Neural cell (in vitro differentiated cells): ENCODE measurements at regions not wholly inside any gene's neighbourhood (a gene's known extent, or its start where the extent isn't known, plus 50 kb on each side); places are given as distances from the start of the nearest gene placed in this dataset.

Experiments
- H2AFZ ChIP-seq: fragments of 200-600, 300-800 bp; sonication (generic), shearing (Covaris generic); 2 replicates; pipeline ENCODE4 v1.6.0; 2014; ENCODE audit warnings: low read depth, mild to moderate bottlenecking, antibody characterized with exemption, low read length, moderate library complexity
- H3F3A ChIP-seq: fragments of 200-600 bp; shearing (Covaris generic); 2 replicates; pipeline ENCODE4 v1.6.1; 2016; ENCODE audit warnings: mild to moderate bottlenecking, moderate library complexity, mixed read lengths, antibody characterized with exemption, low read length; ENCODE audit not compliant: insufficient read depth, poor library complexity, severe bottlenecking
- H3K27ac ChIP-seq: fragments of 200-600, 300-800 bp; sonication (generic), shearing (Covaris generic); 2 replicates; pipeline ENCODE4 v1.5.1; 2014; ENCODE audit warnings: mild to moderate bottlenecking, low read length, moderate library complexity
- H3K27me3 ChIP-seq: fragments of 300-800, 200-600 bp; sonication (generic), shearing (Covaris generic); 2 replicates; pipeline ENCODE4 v1.6.0; 2014; ENCODE audit warnings: mild to moderate bottlenecking, low read depth, low read length, moderate library complexity; ENCODE audit not compliant: insufficient read depth
- H3K36me3 ChIP-seq: fragments of 300-800, 200-600 bp; sonication (generic), shearing (Covaris generic); 2 replicates; pipeline ENCODE4 v1.5.1; 2014; ENCODE audit warnings: mild to moderate bottlenecking, antibody characterized with exemption, low read length, moderate library complexity; ENCODE audit not compliant: insufficient read depth
- H3K4me2 ChIP-seq: fragments of 300-800, 200-600 bp; sonication (generic), shearing (Covaris generic); 2 replicates; pipeline ENCODE4 v1.6.0; 2014; ENCODE audit warnings: mild to moderate bottlenecking, low read length
- H3K4me3 ChIP-seq: fragments of 300-800, 200-600 bp; sonication (generic), shearing (Covaris generic); 2 replicates; pipeline ENCODE4 v1.5.1; 2014; ENCODE audit warnings: mild to moderate bottlenecking, low read length, moderate library complexity
- H3K79me2 ChIP-seq: fragments of 200-600 bp; shearing (Covaris generic); replicated peaks from 2 replicates; pipeline ENCODE4 v1.6.0; 2014; ENCODE audit warnings: mild to moderate bottlenecking, low read length, moderate library complexity; ENCODE audit not compliant: insufficient read depth
- H3K9ac ChIP-seq: fragments of 300-800, 200-600 bp; sonication (generic), shearing (Covaris generic); 2 replicates; pipeline ENCODE4 v1.6.1; 2016; ENCODE audit warnings: mild to moderate bottlenecking, low read length, mixed read lengths
- H3K9me2 ChIP-seq: fragments of 200-600 bp; shearing (Covaris generic); 2 replicates; pipeline ENCODE4 v1.6.1; 2016; ENCODE audit warnings: mild to moderate bottlenecking, low read length, mixed read lengths; ENCODE audit not compliant: insufficient read depth
- H3K9me3 ChIP-seq: fragments of 200-600, 300-800 bp; sonication (generic), shearing (Covaris generic); 2 replicates; pipeline ENCODE4 v1.6.1; 2016; ENCODE audit warnings: mild to moderate bottlenecking, mixed run types, low read length, moderate library complexity, mixed read lengths
- H4K20me1 ChIP-seq: fragments of 200-600 bp; shearing (Covaris generic); 2 replicates; pipeline ENCODE4 v1.6.1; 2016; ENCODE audit warnings: mild to moderate bottlenecking, mixed run types; ENCODE audit not compliant: insufficient read depth
- EP300 ChIP-seq: fragments of 450-650 bp; conservative IDR thresholded peaks from 2 replicates; pipeline ENCODE4 v1.6.1; 2014; ENCODE audit warnings: antibody characterized with exemption, mild to moderate bottlenecking, moderate library complexity; ENCODE audit not compliant: poor library complexity, severe bottlenecking
- EZH2 ChIP-seq: fragments of 200-600, 300-800 bp; shearing (Covaris generic), sonication (generic); IDR thresholded peaks from 2 replicates; pipeline ENCODE4 v1.6.1; 2014; ENCODE audit warnings: antibody characterized with exemption, low read length, borderline replicate concordance, mild to moderate bottlenecking; ENCODE audit not compliant: insufficient read depth, poor library complexity, severe bottlenecking
- MXI1 ChIP-seq: fragments of 450-650 bp; conservative IDR thresholded peaks from 2 replicates; pipeline ENCODE4 v1.6.1; 2014; ENCODE audit warnings: antibody characterized with exemption, mild to moderate bottlenecking; ENCODE audit not compliant: poor library complexity, severe bottlenecking
- POLR2AphosphoS5 ChIP-seq: IDR thresholded peaks from 2 replicates; pipeline ENCODE4 v1.6.1; 2012
- RAD21 ChIP-seq: fragments of 450-650 bp; conservative IDR thresholded peaks from 2 replicates; pipeline ENCODE4 v1.6.1; 2014; ENCODE audit warnings: antibody characterized with exemption, mild to moderate bottlenecking, moderate library complexity
- SMC3 ChIP-seq: fragments of 450-650 bp; conservative IDR thresholded peaks from 2 replicates; pipeline ENCODE4 v1.6.1; 2014; ENCODE audit warnings: antibody characterized with exemption, mild to moderate bottlenecking, moderate library complexity; ENCODE audit not compliant: poor library complexity
- TAF1 ChIP-seq: IDR thresholded peaks from 2 replicates; pipeline ENCODE4 v1.6.1; 2012; ENCODE audit warnings: low read depth
- TF ChIP-seq, protein P1 (sequence below): IDR thresholded peaks from 2 replicates; pipeline ENCODE4 v1.6.1; 2012; ENCODE audit warnings: borderline replicate concordance
- TF ChIP-seq, protein P2 (sequence below): fragments of 450-650 bp; IDR thresholded peaks from 2 replicates; pipeline ENCODE4 v1.5.1; 2014; ENCODE audit warnings: antibody characterized with exemption, mild to moderate bottlenecking, moderate library complexity; ENCODE audit not compliant: poor library complexity, severe bottlenecking

DNA sequence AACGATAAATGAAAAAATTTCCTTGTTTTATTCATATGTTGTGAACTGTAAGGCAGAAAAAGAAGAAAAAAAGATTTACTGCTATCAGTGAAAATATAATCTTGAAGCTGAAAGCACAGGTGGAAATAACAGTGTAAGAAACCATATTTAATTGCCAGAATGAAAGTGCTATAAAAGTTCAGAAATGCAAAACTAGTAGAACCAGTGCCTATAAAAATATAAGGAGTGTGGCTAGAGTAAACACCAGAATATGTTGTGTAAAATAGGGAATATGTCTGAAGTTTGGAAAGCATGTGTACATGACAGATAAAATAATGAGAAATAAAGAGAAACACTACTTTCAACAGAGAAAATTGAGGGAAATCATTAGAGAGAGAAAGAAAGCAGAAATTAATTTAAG is 350.5 kb upstream of the NPSR1 start:
- no peaks in the 10 kb centered on the region for H3K79me2 ChIP-seq
- no peak overlapping the region for H3K27ac ChIP-seq
- no peak overlapping the region for H2AFZ ChIP-seq
- no peaks in the 10 kb centered on the region for H3F3A ChIP-seq
- H3K9me2 ChIP-seq, result no peaks in the 10 kb centered on the region
- no peaks in the 10 kb centered on the region for H3K36me3 ChIP-seq
- H3K9me3 ChIP-seq, result no peaks in the 10 kb centered on the region
- no peaks in the 10 kb centered on the region for H3K27me3 ChIP-seq
- TF ChIP-seq, protein P1, sequence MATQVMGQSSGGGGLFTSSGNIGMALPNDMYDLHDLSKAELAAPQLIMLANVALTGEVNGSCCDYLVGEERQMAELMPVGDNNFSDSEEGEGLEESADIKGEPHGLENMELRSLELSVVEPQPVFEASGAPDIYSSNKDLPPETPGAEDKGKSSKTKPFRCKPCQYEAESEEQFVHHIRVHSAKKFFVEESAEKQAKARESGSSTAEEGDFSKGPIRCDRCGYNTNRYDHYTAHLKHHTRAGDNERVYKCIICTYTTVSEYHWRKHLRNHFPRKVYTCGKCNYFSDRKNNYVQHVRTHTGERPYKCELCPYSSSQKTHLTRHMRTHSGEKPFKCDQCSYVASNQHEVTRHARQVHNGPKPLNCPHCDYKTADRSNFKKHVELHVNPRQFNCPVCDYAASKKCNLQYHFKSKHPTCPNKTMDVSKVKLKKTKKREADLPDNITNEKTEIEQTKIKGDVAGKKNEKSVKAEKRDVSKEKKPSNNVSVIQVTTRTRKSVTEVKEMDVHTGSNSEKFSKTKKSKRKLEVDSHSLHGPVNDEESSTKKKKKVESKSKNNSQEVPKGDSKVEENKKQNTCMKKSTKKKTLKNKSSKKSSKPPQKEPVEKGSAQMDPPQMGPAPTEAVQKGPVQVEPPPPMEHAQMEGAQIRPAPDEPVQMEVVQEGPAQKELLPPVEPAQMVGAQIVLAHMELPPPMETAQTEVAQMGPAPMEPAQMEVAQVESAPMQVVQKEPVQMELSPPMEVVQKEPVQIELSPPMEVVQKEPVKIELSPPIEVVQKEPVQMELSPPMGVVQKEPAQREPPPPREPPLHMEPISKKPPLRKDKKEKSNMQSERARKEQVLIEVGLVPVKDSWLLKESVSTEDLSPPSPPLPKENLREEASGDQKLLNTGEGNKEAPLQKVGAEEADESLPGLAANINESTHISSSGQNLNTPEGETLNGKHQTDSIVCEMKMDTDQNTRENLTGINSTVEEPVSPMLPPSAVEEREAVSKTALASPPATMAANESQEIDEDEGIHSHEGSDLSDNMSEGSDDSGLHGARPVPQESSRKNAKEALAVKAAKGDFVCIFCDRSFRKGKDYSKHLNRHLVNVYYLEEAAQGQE, result no peak
- TF ChIP-seq POLR2AphosphoS5 (no peak), MXI1 (no peak), EP300 (no peak), EZH2 (no peak), SMC3 (no peak), RAD21 (no peak), TAF1 (no peak)
- TF ChIP-seq, protein P2, sequence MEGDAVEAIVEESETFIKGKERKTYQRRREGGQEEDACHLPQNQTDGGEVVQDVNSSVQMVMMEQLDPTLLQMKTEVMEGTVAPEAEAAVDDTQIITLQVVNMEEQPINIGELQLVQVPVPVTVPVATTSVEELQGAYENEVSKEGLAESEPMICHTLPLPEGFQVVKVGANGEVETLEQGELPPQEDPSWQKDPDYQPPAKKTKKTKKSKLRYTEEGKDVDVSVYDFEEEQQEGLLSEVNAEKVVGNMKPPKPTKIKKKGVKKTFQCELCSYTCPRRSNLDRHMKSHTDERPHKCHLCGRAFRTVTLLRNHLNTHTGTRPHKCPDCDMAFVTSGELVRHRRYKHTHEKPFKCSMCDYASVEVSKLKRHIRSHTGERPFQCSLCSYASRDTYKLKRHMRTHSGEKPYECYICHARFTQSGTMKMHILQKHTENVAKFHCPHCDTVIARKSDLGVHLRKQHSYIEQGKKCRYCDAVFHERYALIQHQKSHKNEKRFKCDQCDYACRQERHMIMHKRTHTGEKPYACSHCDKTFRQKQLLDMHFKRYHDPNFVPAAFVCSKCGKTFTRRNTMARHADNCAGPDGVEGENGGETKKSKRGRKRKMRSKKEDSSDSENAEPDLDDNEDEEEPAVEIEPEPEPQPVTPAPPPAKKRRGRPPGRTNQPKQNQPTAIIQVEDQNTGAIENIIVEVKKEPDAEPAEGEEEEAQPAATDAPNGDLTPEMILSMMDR, result no peak
- no peak overlapping the region for H3K4me2 ChIP-seq
- H4K20me1 ChIP-seq, result no peaks in the 10 kb centered on the region
- no peak overlapping the region for H3K9ac ChIP-seq
- no peak overlapping the region for H3K4me3 ChIP-seq

DNA sequence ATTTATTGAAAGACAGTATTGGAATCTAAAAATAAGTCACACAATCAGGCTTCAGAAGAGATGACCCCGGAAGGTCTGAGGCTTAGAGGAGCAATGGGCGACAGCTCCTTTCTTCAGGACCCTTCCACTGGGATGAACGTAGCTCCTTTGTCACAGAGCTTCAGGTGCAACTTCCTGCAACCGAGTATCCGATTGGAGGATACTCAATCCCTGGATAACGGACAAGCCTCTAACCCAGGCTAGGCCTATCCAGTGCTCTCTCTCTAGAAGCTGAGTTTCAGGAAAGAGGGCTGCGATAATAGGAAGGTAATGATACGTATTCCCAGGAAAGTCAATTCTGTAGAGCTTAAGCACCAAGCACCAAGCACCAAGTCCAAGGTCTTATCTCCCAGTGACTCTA is 349.4 kb upstream of the NPSR1 start:
- TF ChIP-seq, protein P2, result no peak
- no peak for TF ChIP-seq SMC3
- no peak for TF ChIP-seq EZH2
- TF ChIP-seq TAF1, result no peak
- no peak for TF ChIP-seq POLR2AphosphoS5
- TF ChIP-seq MXI1, result no peak
- TF ChIP-seq RAD21, result no peak
- TF ChIP-seq, protein P1, result no peak
- no peak for TF ChIP-seq EP300
- no peak overlapping the region for H3K4me2 ChIP-seq
- H3K27me3 ChIP-seq, result no peaks in the 10 kb centered on the region
- H3K79me2 ChIP-seq, result no peaks in the 10 kb centered on the region
- no peaks in the 10 kb centered on the region for H3K36me3 ChIP-seq
- no peak overlapping the region for H3K9ac ChIP-seq
- no peak overlapping the region for H3K4me3 ChIP-seq
- H3F3A ChIP-seq, result no peaks in the 10 kb centered on the region
- H2AFZ ChIP-seq, result no peak overlapping the region
- H3K9me3 ChIP-seq, result peaks cover 5% of the 10 kb centered on the region
- no peaks in the 10 kb centered on the region for H4K20me1 ChIP-seq
- H3K9me2 ChIP-seq, result no peaks in the 10 kb centered on the region
- no peak overlapping the region for H3K27ac ChIP-seq
